Lower lobe of right lung (tissue), 2 donors: ENCODE measurements at regions not wholly inside any gene's neighbourhood (a gene's known extent, or its start where the extent isn't known, plus 50 kb on each side); places are given as distances from the start of the nearest gene placed in this dataset.

Experiments
- ATAC-seq, 2 donors: fragments of 200-7000 bp; cut with Tn5 transposase; one replicate each; pipeline ENCODE4 v1.9.1; 2020 to 2022; ENCODE audit warnings: mild to moderate bottlenecking in 2 of 2, moderate library complexity in 2 of 2
- DNase-seq: peaks from one replicate; pipeline ENCODE4 v3.0.0-alpha.2; 2020
- H3K27ac ChIP-seq: fragments of 200-600 bp; one replicate; pipeline ENCODE4 v1.8.0; 2022
- H3K27me3 ChIP-seq: fragments of 200-600 bp; one replicate; pipeline ENCODE4 v1.8.0; 2022; ENCODE audit warnings: low read depth
- H3K36me3 ChIP-seq: fragments of 200-600 bp; one replicate; pipeline ENCODE4 v1.8.0; 2022; ENCODE audit warnings: mild to moderate bottlenecking
- H3K4me1 ChIP-seq: fragments of 200-600 bp; one replicate; pipeline ENCODE4 v1.8.0; 2022
- H3K4me3 ChIP-seq: fragments of 200-600 bp; one replicate; pipeline ENCODE4 v1.8.0; 2022; ENCODE audit warnings: mild to moderate bottlenecking
- H3K9me3 ChIP-seq: fragments of 200-600 bp; one replicate; pipeline ENCODE4 v1.8.0; 2022
- intact Hi-C: fragments of 100-400 bp; cut with DNase I; formaldehyde crosslinking; loops from one replicate; pipeline ENCODE4 v1.11.0; 2022
- TF ChIP-seq, protein P1 (sequence below): fragments of 200-600 bp; IDR thresholded peaks from one replicate; pipeline ENCODE4 v1.8.0; 2022; ENCODE audit warnings: antibody characterized with exemption, mild to moderate bottlenecking
- donor health status: DM: no; HTN: yes; CAD: no; lungs with severe emphysema.

GRCh38 chr12:88884600-88884999 is 304.3 kb upstream of the KITLG start:
- Histone ChIP-seq H3K9me3 (no peaks in the 10 kb centered on the region), H3K4me3 (no peak overlapping the region), H3K36me3 (no peaks in the 10 kb centered on the region), H3K4me1 (no peaks in the 10 kb centered on the region), H3K27ac (no peak overlapping the region), H3K27me3 (no peaks in the 10 kb centered on the region)
- ATAC-seq (no peak), DNase-seq (no peak)
- TF ChIP-seq, protein P1, sequence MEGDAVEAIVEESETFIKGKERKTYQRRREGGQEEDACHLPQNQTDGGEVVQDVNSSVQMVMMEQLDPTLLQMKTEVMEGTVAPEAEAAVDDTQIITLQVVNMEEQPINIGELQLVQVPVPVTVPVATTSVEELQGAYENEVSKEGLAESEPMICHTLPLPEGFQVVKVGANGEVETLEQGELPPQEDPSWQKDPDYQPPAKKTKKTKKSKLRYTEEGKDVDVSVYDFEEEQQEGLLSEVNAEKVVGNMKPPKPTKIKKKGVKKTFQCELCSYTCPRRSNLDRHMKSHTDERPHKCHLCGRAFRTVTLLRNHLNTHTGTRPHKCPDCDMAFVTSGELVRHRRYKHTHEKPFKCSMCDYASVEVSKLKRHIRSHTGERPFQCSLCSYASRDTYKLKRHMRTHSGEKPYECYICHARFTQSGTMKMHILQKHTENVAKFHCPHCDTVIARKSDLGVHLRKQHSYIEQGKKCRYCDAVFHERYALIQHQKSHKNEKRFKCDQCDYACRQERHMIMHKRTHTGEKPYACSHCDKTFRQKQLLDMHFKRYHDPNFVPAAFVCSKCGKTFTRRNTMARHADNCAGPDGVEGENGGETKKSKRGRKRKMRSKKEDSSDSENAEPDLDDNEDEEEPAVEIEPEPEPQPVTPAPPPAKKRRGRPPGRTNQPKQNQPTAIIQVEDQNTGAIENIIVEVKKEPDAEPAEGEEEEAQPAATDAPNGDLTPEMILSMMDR: no peak
- intact Hi-C loops: no loop called here

DNA sequence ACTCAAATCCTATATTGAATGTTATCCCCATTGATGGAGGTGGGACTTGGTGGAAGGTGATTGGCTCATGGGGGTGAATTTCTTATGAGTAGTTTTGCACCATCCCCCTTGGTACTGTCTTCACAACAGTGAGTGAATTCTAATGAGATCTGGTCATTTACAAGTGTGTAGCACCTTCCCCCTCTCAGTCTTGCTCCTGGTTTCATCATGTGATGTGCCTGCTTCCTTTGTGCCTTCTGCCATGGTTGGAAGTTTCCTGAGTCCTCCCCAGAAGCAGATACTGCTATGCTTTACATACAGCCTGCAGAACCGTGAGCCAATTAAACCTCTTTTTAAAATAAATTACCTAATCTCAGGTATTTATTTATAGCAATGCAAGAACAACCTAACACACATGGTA is 302.4 kb upstream of the KITLG start:
- Histone ChIP-seq H3K27me3 (no peaks in the 10 kb centered on the region), H3K36me3 (no peaks in the 10 kb centered on the region), H3K27ac (no peak overlapping the region), H3K4me1 (no peaks in the 10 kb centered on the region), H3K4me3 (no peak overlapping the region), H3K9me3 (no peaks in the 10 kb centered on the region)
- no peak for ATAC-seq
- no peak for DNase-seq
- intact Hi-C loops: no loop called here
- TF ChIP-seq, protein P1: no peak

DNA sequence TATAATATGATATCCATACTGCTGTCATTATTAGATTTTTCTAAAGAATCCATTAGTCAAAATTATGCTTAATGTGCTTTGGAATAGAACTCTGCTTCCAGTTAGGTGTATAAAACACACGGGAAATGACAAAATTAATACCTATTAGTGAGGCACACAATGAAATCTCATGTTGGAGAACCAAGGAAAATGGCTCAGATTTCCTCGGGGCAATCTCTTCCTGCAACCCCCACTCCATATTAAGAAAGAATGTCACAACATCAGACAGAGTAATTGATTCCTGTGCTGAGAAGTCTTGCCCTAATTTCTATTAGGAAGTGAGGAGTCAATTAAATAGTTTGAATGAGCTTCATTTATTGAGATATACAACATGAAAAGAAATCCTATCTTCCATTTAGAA is 299.8 kb upstream of the KITLG start:
- TF ChIP-seq, protein P1: no peak
- Histone ChIP-seq H3K27me3 (no peaks in the 10 kb centered on the region), H3K36me3 (no peaks in the 10 kb centered on the region), H3K9me3 (no peaks in the 10 kb centered on the region), H3K4me3 (no peak overlapping the region), H3K27ac (no peak overlapping the region), H3K4me1 (no peaks in the 10 kb centered on the region)
- intact Hi-C loops: no loop called here
- ATAC-seq (no peak), DNase-seq (no peak)

- Histone ChIP-seq H3K4me1 (no peaks in the 10 kb centered on the region), H3K27me3 (no peaks in the 10 kb centered on the region), H3K27ac (no peak overlapping the region), H3K4me3 (no peak overlapping the region), H3K36me3 (no peaks in the 10 kb centered on the region), H3K9me3 (no peaks in the 10 kb centered on the region)
- DNase-seq (no peak), ATAC-seq (no peak)
- TF ChIP-seq, protein P1: no peak
- intact Hi-C loops: no loop called here
These were observed 298.0 kb upstream of the KITLG start for GRCh38 chr12:88878295-88878694.

DNA sequence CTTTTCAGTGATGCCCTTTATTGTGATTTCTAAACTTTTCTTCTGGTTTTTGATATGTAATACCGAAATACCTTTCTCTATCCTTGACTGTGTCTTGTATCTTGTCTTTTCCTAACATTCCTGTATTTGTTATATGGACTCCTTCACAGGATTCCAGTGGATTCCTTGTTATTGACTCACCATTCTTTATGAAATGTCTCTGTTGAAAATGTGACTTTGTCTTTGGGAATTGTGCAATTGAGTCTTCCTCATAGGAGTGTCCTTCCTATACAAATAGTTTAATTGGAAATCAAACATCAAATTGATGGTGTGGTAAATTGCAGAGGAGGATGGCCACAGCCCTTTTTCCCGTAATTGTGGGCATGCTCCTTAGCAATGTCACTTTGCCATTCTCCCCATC is 296.6 kb upstream of the KITLG start:
- no peaks in the 10 kb centered on the region for H3K4me1 ChIP-seq
- no peaks in the 10 kb centered on the region for H3K27me3 ChIP-seq
- DNase-seq (no peak), ATAC-seq (no peak)
- H3K9me3 ChIP-seq: no peaks in the 10 kb centered on the region
- TF ChIP-seq, protein P1: no peak
- no peaks in the 10 kb centered on the region for H3K36me3 ChIP-seq
- no peak overlapping the region for H3K4me3 ChIP-seq
- intact Hi-C loops: no loop called here
- H3K27ac ChIP-seq: no peak overlapping the region
